HepG2 (cell line): ENCODE measurements at regions not wholly inside any gene's neighbourhood (a gene's known extent, or its start where the extent isn't known, plus 50 kb on each side); places are given as distances from the start of the nearest gene placed in this dataset.
A peak's percentile ranks its signal among the peaks of the same experiment; 100 is the strongest.

Experiments used
- ATAC-seq: fragments of 200-7000 bp; cut with Tn5 transposase; 3 replicates; pipeline ENCODE4 v1.9.1; 2020; ENCODE audit warnings: mild to moderate bottlenecking, moderate library complexity
- BruUV-seq: library from RNA; stranded (reverse); fragments of 400-500 nt; replicated peaks from 2 replicates; lab custom pipeline; 2021; lab: Mats Ljungman, UMichigan
- CTCF ChIA-PET: fragments of 300-600 bp; formaldehyde crosslinking; extraction: SDS; loops from one replicate; lab custom pipeline; 2021; ENCODE audit warnings: low total read pairs, inconsistent platforms, low intra/inter-chr PET ratio; lab: Yijun Ruan, JAX
- POLR2A ChIA-PET: fragments of 350-600 bp; sonication (Branson Sonifier 250); formaldehyde crosslinking; loops from one replicate; lab custom pipeline; 2020; ENCODE audit warnings: antibody characterized with exemption, inconsistent platforms; lab: Yijun Ruan, JAX
- DNase-seq: peaks from one replicate; pipeline ENCODE4 v3.0.0-alpha.2; 2015; ENCODE audit warnings: low spot score
- FAIRE-seq: peaks from 3 replicates; lab custom pipeline; 2011; peaks lifted over from hg19 to GRCh38; lab: Jason Lieb, UNC
- H2AFZ ChIP-seq: one replicate; pipeline ENCODE4 v1.6.1; 2011; ENCODE audit warnings: low read length, inconsistent platforms
- H3K27ac ChIP-seq: fragments of 300-600 bp; 3 replicates; pipeline ENCODE4 v1.8.0; 2011; ENCODE audit warnings: mixed run types, mild to moderate bottlenecking, mixed read lengths, low read length, inconsistent platforms; ENCODE audit not compliant: insufficient read depth; ENCODE audit errors: extremely low read length
- H3K27me3 ChIP-seq, 2 experiments: fragments of 200-600 bp in 1 of 2; 2 replicates in 1 of 2; 3 replicates in 1 of 2; pipeline versions ENCODE4 v1.6.0 to v1.8.0; 2011; ENCODE audit warnings: low read length in 2 of 2, mild to moderate bottlenecking in 2 of 2, moderate library complexity in 2 of 2, inconsistent platforms in 1 of 2; ENCODE audit not compliant: insufficient read depth in 2 of 2, control insufficient read depth in 1 of 2
- H3K36me3 ChIP-seq, 2 experiments: fragments of 200-600 bp in 1 of 2; replicated peaks in 1 of 2; 2 replicates in 1 of 2; 3 replicates in 1 of 2; pipeline versions ENCODE4 v1.5.1 to v1.8.0; 2011; ENCODE audit warnings: low read length in 2 of 2, inconsistent platforms in 1 of 2; ENCODE audit not compliant: insufficient read depth in 2 of 2, control insufficient read depth in 1 of 2
- H3K4me1 ChIP-seq: 2 replicates; pipeline ENCODE4 v1.5.1; 2012; ENCODE audit warnings: low read length, inconsistent platforms; ENCODE audit not compliant: insufficient read depth
- H3K4me2 ChIP-seq: 2 replicates; pipeline ENCODE4 v1.6.0; 2011; ENCODE audit warnings: low read depth, low read length, inconsistent platforms
- H3K4me3 ChIP-seq, 3 experiments: fragments of 200-600 bp in 1 of 3; sonication (generic), shearing (Covaris generic) in 1 of 3; replicated peaks in 1 of 3; 2 replicates each; pipeline ENCODE4 v1.5.1; 2011 to 2016; ENCODE audit warnings: low read length in 3 of 3, inconsistent platforms in 2 of 3, low read depth in 2 of 3, mild to moderate bottlenecking in 2 of 3, control low read depth in 1 of 3, mixed read lengths in 1 of 3; ENCODE audit not compliant: insufficient read depth in 1 of 3
- H3K79me2 ChIP-seq: one replicate; pipeline ENCODE4 v1.6.1; 2011; ENCODE audit warnings: low read length, inconsistent platforms; ENCODE audit not compliant: insufficient read depth
- H3K9ac ChIP-seq: 2 replicates; pipeline ENCODE4 v1.6.0; 2011; ENCODE audit warnings: mild to moderate bottlenecking, low read depth, low read length, inconsistent platforms; ENCODE audit not compliant: insufficient read depth
- H3K9me3 ChIP-seq: 2 replicates; pipeline ENCODE4 v1.5.1; 2012; ENCODE audit warnings: mild to moderate bottlenecking, low read length
- H4K20me1 ChIP-seq: 2 replicates; pipeline ENCODE4 v1.6.0; 2011; ENCODE audit warnings: inconsistent platforms, mild to moderate bottlenecking, low read length, moderate library complexity; ENCODE audit not compliant: insufficient read depth
- CCAR2 ChIP-seq: fragments of 200-400 bp; formaldehyde crosslinking; optimal IDR thresholded peaks from 2 replicates; pipeline ENCODE3; 2018; ENCODE audit warnings: low read depth, mild to moderate bottlenecking, low read length, moderate library complexity
- HINFP ChIP-seq: sonication (generic); formaldehyde crosslinking; IDR thresholded peaks from 2 replicates; pipeline ENCODE4 v1.4.0; 2020; ENCODE audit warnings: low read depth, mild to moderate bottlenecking, missing genetic modification reagents
- IRF1 ChIP-seq: sonication (generic); formaldehyde crosslinking; IDR thresholded peaks from 2 replicates; pipeline ENCODE4 v1.4.0; 2020; ENCODE audit warnings: low read depth, mild to moderate bottlenecking, missing genetic modification reagents
- MAFK ChIP-seq, 2 experiments: IDR thresholded peaks in 1 of 2; conservative IDR thresholded peaks in 1 of 2; 2 replicates each; pipeline ENCODE4 v1.6.1; 2011; ENCODE audit warnings: improper control_type of control experiment in 2 of 2, low read length in 2 of 2
- ZFP82 ChIP-seq: sonication (generic); formaldehyde crosslinking; IDR thresholded peaks from 2 replicates; pipeline ENCODE4 v1.5.1; 2020; ENCODE audit warnings: mild to moderate bottlenecking, missing genetic modification reagents, borderline replicate concordance
- ZFY ChIP-seq: sonication (generic); formaldehyde crosslinking; IDR thresholded peaks from 2 replicates; pipeline ENCODE4 v1.4.0; 2020; ENCODE audit warnings: missing genetic modification reagents
- ZNF275 ChIP-seq: sonication (generic); formaldehyde crosslinking; IDR thresholded peaks from 2 replicates; pipeline ENCODE4 v1.8.0; 2022; ENCODE audit warnings: missing genetic modification reagents, mild to moderate bottlenecking, inconsistent platforms, borderline replicate concordance
- ZNF577 ChIP-seq: sonication (generic); formaldehyde crosslinking; IDR thresholded peaks from 2 replicates; pipeline ENCODE4 v1.4.0; 2020; ENCODE audit warnings: mild to moderate bottlenecking, low read depth, missing genetic modification reagents, borderline replicate concordance
- WGBS: methylation state at CpG from one replicate; pipeline ENCODE4 v1.1.6; 2017; ENCODE audit warnings: low lambda C conversion rate; 5-methylcytosine and 5-hydroxymethylcytosine counted together
- in situ Hi-C: cut with HindIII; loops from 2 replicates; pipeline ENCODE4 v1.10.0; 2017; ENCODE audit warnings: low pct_unique_long_range_greater_than_20kb; ENCODE audit not compliant: extremely low pct_ligation_motif_present
- intact Hi-C: fragments of 100-400 bp; cut with micrococcal nuclease; formaldehyde crosslinking; loops from one replicate; pipeline ENCODE4 v1.10.0; 2022; ENCODE audit not compliant: unreplicated experiment
- TF ChIP-seq, protein P1 (sequence below): sonication (generic); formaldehyde crosslinking; IDR thresholded peaks from 2 replicates; pipeline ENCODE4 v1.5.0; 2020; ENCODE audit warnings: mild to moderate bottlenecking, low read depth, missing genetic modification reagents, borderline replicate concordance
- TF ChIP-seq, protein P2 (sequence below): sonication (generic); formaldehyde crosslinking; IDR thresholded peaks from 2 replicates; pipeline ENCODE4 v1.5.1; 2020; ENCODE audit warnings: missing genetic modification reagents, mild to moderate bottlenecking, borderline replicate concordance

GRCh38 chr2:147363181-147363580, 481.6 kb upstream of the ACVR2A start:
- CTCF ChIA-PET, result no interaction called here
- DNase-seq (no peak), FAIRE-seq (no peak), ATAC-seq (no peak)
- intact Hi-C loops, result no loop called here
- H3K36me3 ChIP-seq, result no peaks in the 10 kb centered on the region
- no peak overlapping the region for H3K9ac ChIP-seq
- 19% methylated on average over 4 of the region's 4 CpGs for WGBS
- no peaks in the 10 kb centered on the region for H3K79me2 ChIP-seq
- in situ Hi-C loops, result no loop called here
- no peaks in the 10 kb centered on the region for H3K9me3 ChIP-seq
- H3K4me2 ChIP-seq, result no peak overlapping the region
- POLR2A ChIA-PET, result no interaction called here
- H4K20me1 ChIP-seq, result no peaks in the 10 kb centered on the region
- BruUV-seq, result no TSS peak
- no peak for TF ChIP-seq IRF1
- TF ChIP-seq MAFK (conservative IDR thresholded peaks at IDR 0.05 in 1 of 2, IDR thresholded peaks at IDR 0.05 in 1 of 2; ENCODE audit: low read length in 2 of 2), result 0 out of 4 replicates have a peak, but pooled peaks of 1 of the 2 experiments have one; percentile 19
- no peak for TF ChIP-seq CCAR2
- 0 out of 2 replicates have a peak, but pooled peaks cover 5% of the 10 kb centered on the region for H3K4me1 ChIP-seq
- no peak overlapping the region for H3K4me3 ChIP-seq
- no peak overlapping the region for H2AFZ ChIP-seq
- no peak overlapping the region for H3K27ac ChIP-seq
- no peaks in the 10 kb centered on the region for H3K27me3 ChIP-seq

- in situ Hi-C loops, result no loop called here
- H3K9me3 ChIP-seq, result no peaks in the 10 kb centered on the region
- H3K4me2 ChIP-seq, result no peak overlapping the region
- ChIA-PET CTCF (no interaction called here), POLR2A (no interaction called here)
- H3K4me3 ChIP-seq, result no peak overlapping the region
- H3K27me3 ChIP-seq, result no peaks in the 10 kb centered on the region
- ATAC-seq, result no peak
- DNase-seq, result no peak
- no TSS peak for BruUV-seq
- H3K27ac ChIP-seq, result no peak overlapping the region
- WGBS, result 4% methylated on average over 1 of the region's 1 CpG
- H3K4me1 ChIP-seq, result no peaks in the 10 kb centered on the region
- no peak overlapping the region for H2AFZ ChIP-seq
- H3K36me3 ChIP-seq, result no peaks in the 10 kb centered on the region
- intact Hi-C loops, result no loop called here
- H3K9ac ChIP-seq, result no peak overlapping the region
- FAIRE-seq, result no peak
- no peaks in the 10 kb centered on the region for H3K79me2 ChIP-seq
- no peaks in the 10 kb centered on the region for H4K20me1 ChIP-seq
- TF ChIP-seq HINFP (no peak), ZNF577 (CRISPR knock-in tag) (no peak), ZFY (CRISPR knock-in tag) (no peak), ZFP82 (CRISPR knock-in tag) (no peak), ZNF275 (CRISPR knock-in tag) (no peak)
- TF ChIP-seq, protein P1, sequence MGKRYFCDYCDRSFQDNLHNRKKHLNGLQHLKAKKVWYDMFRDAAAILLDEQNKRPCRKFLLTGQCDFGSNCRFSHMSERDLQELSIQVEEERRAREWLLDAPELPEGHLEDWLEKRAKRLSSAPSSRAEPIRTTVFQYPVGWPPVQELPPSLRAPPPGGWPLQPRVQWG, result no peak
- TF ChIP-seq, protein P2, sequence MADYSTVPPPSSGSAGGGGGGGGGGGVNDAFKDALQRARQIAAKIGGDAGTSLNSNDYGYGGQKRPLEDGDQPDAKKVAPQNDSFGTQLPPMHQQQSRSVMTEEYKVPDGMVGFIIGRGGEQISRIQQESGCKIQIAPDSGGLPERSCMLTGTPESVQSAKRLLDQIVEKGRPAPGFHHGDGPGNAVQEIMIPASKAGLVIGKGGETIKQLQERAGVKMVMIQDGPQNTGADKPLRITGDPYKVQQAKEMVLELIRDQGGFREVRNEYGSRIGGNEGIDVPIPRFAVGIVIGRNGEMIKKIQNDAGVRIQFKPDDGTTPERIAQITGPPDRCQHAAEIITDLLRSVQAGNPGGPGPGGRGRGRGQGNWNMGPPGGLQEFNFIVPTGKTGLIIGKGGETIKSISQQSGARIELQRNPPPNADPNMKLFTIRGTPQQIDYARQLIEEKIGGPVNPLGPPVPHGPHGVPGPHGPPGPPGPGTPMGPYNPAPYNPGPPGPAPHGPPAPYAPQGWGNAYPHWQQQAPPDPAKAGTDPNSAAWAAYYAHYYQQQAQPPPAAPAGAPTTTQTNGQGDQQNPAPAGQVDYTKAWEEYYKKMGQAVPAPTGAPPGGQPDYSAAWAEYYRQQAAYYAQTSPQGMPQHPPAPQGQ (CRISPR knock-in tag), result no peak
Observed at GRCh38 chr2:147358375-147358774, 486.5 kb upstream of the ACVR2A start.
